Endodermal cell (in vitro differentiated cells): ENCODE measurements at regions not wholly inside any gene's neighbourhood (a gene's known extent, or its start where the extent isn't known, plus 50 kb on each side); places are given as distances from the start of the nearest gene placed in this dataset.

Experiments
- DNase-seq: peaks from one replicate; pipeline ENCODE4 v3.0.0-alpha.2; 2017
- H3K27ac ChIP-seq: 2 replicates; pipeline ENCODE4 v1.5.1; 2013; ENCODE audit warnings: mild to moderate bottlenecking, low read depth, low read length, moderate library complexity
- H3K27me3 ChIP-seq: 2 replicates; pipeline ENCODE4 v1.6.1; 2013; ENCODE audit warnings: mild to moderate bottlenecking, low read length, moderate library complexity; ENCODE audit not compliant: insufficient read depth, control insufficient read depth, poor library complexity, severe bottlenecking
- H3K36me3 ChIP-seq: 2 replicates; pipeline ENCODE4 v1.7.0; 2013; ENCODE audit warnings: mild to moderate bottlenecking, low read length, moderate library complexity; ENCODE audit not compliant: control insufficient read depth, insufficient read depth
- H3K4me1 ChIP-seq: one replicate; pipeline ENCODE4 v1.7.0; 2013; ENCODE audit warnings: low read length; ENCODE audit not compliant: control insufficient read depth, insufficient read depth
- H3K4me3 ChIP-seq: 2 replicates; pipeline ENCODE4 v1.5.1; 2013; ENCODE audit warnings: mild to moderate bottlenecking, low read length, moderate library complexity
- H3K9ac ChIP-seq: 2 replicates; pipeline ENCODE4 v1.6.1; 2013; ENCODE audit warnings: mild to moderate bottlenecking, low read length, moderate library complexity; ENCODE audit not compliant: poor library complexity, severe bottlenecking; ENCODE audit errors: extremely low read depth
- H3K9me3 ChIP-seq: 2 replicates; pipeline ENCODE4 v1.6.1; 2013; ENCODE audit warnings: mild to moderate bottlenecking, low read length, moderate library complexity; ENCODE audit not compliant: control insufficient read depth
- H3K27ac Mint-ChIP-seq: 2 replicates; pipeline ENCODE4 v1.8.0; 2020; ENCODE audit warnings: mixed read lengths
- H3K27me3 Mint-ChIP-seq: 2 replicates; pipeline ENCODE4 v1.8.0; 2021; ENCODE audit warnings: mild to moderate bottlenecking, mixed read lengths; ENCODE audit not compliant: insufficient read depth
- H3K36me3 Mint-ChIP-seq: 2 replicates; pipeline ENCODE4 v1.8.0; 2020; ENCODE audit warnings: low read depth, mixed read lengths
- H3K4me1 Mint-ChIP-seq: 2 replicates; pipeline ENCODE4 v1.8.0; 2020; ENCODE audit warnings: mixed read lengths
- H3K4me3 Mint-ChIP-seq: 2 replicates; pipeline ENCODE4 v1.8.0; 2020; ENCODE audit warnings: mild to moderate bottlenecking, moderate library complexity, mixed read lengths
- H3K9me3 Mint-ChIP-seq: 2 replicates; pipeline ENCODE4 v1.8.0; 2020; ENCODE audit warnings: mild to moderate bottlenecking, mixed read lengths
- CTCF ChIP-seq: fragments of 200-600 bp; sonication (generic); conservative IDR thresholded peaks from 2 replicates; pipeline ENCODE4 v1.5.0; 2021; ENCODE audit warnings: antibody characterized with exemption, mild to moderate bottlenecking
- WGBS, 2 experiments: methylation state at CpG; one replicate each; pipeline versions ENCODE4 v1.1.5 to v1.1.7; 2013; ENCODE audit warnings: missing lambda C conversion rate in 2 of 2, mixed read lengths in 1 of 2; ENCODE audit not compliant: insufficient coverage in 1 of 2, insufficient read length in 1 of 2; 5-methylcytosine and 5-hydroxymethylcytosine counted together

GRCh38 chr6:169332250-169332649 lies 78.6 kb upstream of the THBS2 start:
- TF ChIP-seq CTCF: no peak
- no peaks in the 10 kb centered on the region for H3K9me3 Mint-ChIP-seq
- no peak overlapping the region for H3K4me3 ChIP-seq
- DNase-seq: no peak
- no peaks in the 10 kb centered on the region for H3K4me1 ChIP-seq
- no peaks in the 10 kb centered on the region for H3K27me3 Mint-ChIP-seq
- H3K27ac Mint-ChIP-seq: no peak overlapping the region
- H3K27me3 ChIP-seq: no peaks in the 10 kb centered on the region
- no peaks in the 10 kb centered on the region for H3K4me1 Mint-ChIP-seq
- WGBS, 2 experiments: 90 to 94% methylated on average over 4 to 7 of the region's 10 CpGs
- H3K9me3 ChIP-seq: no peaks in the 10 kb centered on the region
- no peaks in the 10 kb centered on the region for H3K36me3 ChIP-seq
- no peak overlapping the region for H3K4me3 Mint-ChIP-seq
- H3K9ac ChIP-seq: no peak overlapping the region
- no peak overlapping the region for H3K27ac ChIP-seq
- H3K36me3 Mint-ChIP-seq: no peaks in the 10 kb centered on the region

- H3K27ac ChIP-seq: no peak overlapping the region
- H3K36me3 Mint-ChIP-seq: no peaks in the 10 kb centered on the region
- no peak overlapping the region for H3K4me3 ChIP-seq
- H3K27ac Mint-ChIP-seq: no peak overlapping the region
- peaks cover 2% of the 10 kb centered on the region for H3K4me1 ChIP-seq
- no peak overlapping the region for H3K9ac ChIP-seq
- 86 to 90% methylated on average over 5 of the region's 5 CpGs for WGBS, 2 experiments
- H3K36me3 ChIP-seq: no peaks in the 10 kb centered on the region
- TF ChIP-seq CTCF: no peak
- no peaks in the 10 kb centered on the region for H3K9me3 Mint-ChIP-seq
- H3K27me3 Mint-ChIP-seq: no peaks in the 10 kb centered on the region
- peaks cover 8% of the 10 kb centered on the region for H3K4me1 Mint-ChIP-seq
- DNase-seq: no peak
- H3K27me3 ChIP-seq: no peaks in the 10 kb centered on the region
- H3K9me3 ChIP-seq: no peaks in the 10 kb centered on the region
- H3K4me3 Mint-ChIP-seq: no peak overlapping the region
Measured at GRCh38 chr6:169328112-169328801, 74.6 kb upstream of the THBS2 start.

- peak overlapping the region; percentile 12 for H3K4me3 ChIP-seq
- H3K4me3 Mint-ChIP-seq: no peak overlapping the region
- no peaks in the 10 kb centered on the region for H3K9me3 ChIP-seq
- H3K27me3 Mint-ChIP-seq: no peaks in the 10 kb centered on the region
- peak; percentile 88 for DNase-seq
- 82 to 83% methylated on average over 25 to 27 of the region's 27 CpGs for WGBS, 2 experiments
- peaks cover 2% of the 10 kb centered on the region for H3K4me1 ChIP-seq
- H3K36me3 ChIP-seq: no peaks in the 10 kb centered on the region
- H3K27ac ChIP-seq: no peak overlapping the region
- H3K27ac Mint-ChIP-seq: no peak overlapping the region
- no peaks in the 10 kb centered on the region for H3K36me3 Mint-ChIP-seq
- no peaks in the 10 kb centered on the region for H3K27me3 ChIP-seq
- TF ChIP-seq CTCF: peak; percentile 73
- no peaks in the 10 kb centered on the region for H3K9me3 Mint-ChIP-seq
- no peak overlapping the region for H3K9ac ChIP-seq
- peaks cover 16% of the 10 kb centered on the region for H3K4me1 Mint-ChIP-seq
Measured at GRCh38 chr6:169326067-169326799, 72.6 kb upstream of the THBS2 start.
